ENCODE measurements at regions not wholly inside any gene's neighbourhood (a gene's known extent, or its start where the extent isn't known, plus 50 kb on each side); places are given as distances from the start of the nearest gene placed in this dataset.

- H3K9me1 ChIP-seq (ENCODE audit: insufficient read depth, low read length), result peaks cover 8% of the 10 kb centered on the region
- H2BK15ac ChIP-seq (ENCODE audit: low read depth, low read length), result no peak overlapping the region; the same call in 2 of the 3 replicates
- H3K4me2 ChIP-seq (ENCODE audit: low read depth, low read length), result no peak overlapping the region
- peaks cover 3% of the 10 kb centered on the region for H3K4me1 ChIP-seq (ENCODE audit: control insufficient read depth, insufficient read depth, low read length)
- no peak overlapping the region for H4K5ac ChIP-seq (ENCODE audit: low read depth, low read length)
- H2BK20ac ChIP-seq (ENCODE audit: low read depth, low read length), result no peak overlapping the region
- H4K20me1 ChIP-seq (ENCODE audit: insufficient read depth, low read length), result no peaks in the 10 kb centered on the region
- H2AK9ac ChIP-seq (replicated peaks; ENCODE audit: low read depth, low read length, poor library complexity), result peak overlapping the region; percentile 34
- no peak overlapping the region for H3K9ac ChIP-seq (ENCODE audit: low read depth, low read length)
- ChIA-PET POLR2A (ENCODE audit: unreplicated experiment) (no interaction called here), CTCF (interaction anchor here (0.9 kb wide), 1 partner anchor 11 kb away, joined by 4 read pairs; no protein-coding TSS in a partner anchor)
- dilution Hi-C loops (cut with HindIII; ENCODE audit: low sequenced_read_pairs, unreplicated experiment) (no loop called here), in situ Hi-C loops (cut with MboI; ENCODE audit: low sequenced_read_pairs) (no loop called here), intact Hi-C loops (cut with micrococcal nuclease) (no loop called here)
- H3K18ac ChIP-seq (ENCODE audit: low read depth, low read length), result no peak overlapping the region
- H3K79me1 ChIP-seq (ENCODE audit: low read depth in 1 of 2, low read length in 2 of 2), result no peaks in the 10 kb centered on the region
- ATAC-seq (ENCODE audit: low read depth) (no peak), DNase-seq (no peak)
- BruUV-seq (replicated peaks), result no TSS peak
- H3K23ac ChIP-seq (ENCODE audit: low read depth, low read length), result no peak overlapping the region
- no peak overlapping the region for H4K8ac ChIP-seq (ENCODE audit: low read depth in 2 of 2, low read length in 2 of 2)
- no CpG with 5 or more reads among the region's 4 CpGs for WGBS, 2 experiments (ENCODE audit: extremely low coverage in 2 of 2, insufficient read length in 1 of 2)
- no peaks in the 10 kb centered on the region for H3K9me3 ChIP-seq (ENCODE audit: control insufficient read depth, insufficient read depth, low read length)
- no peak overlapping the region for H2BK5ac ChIP-seq (ENCODE audit: low read depth, low read length, poor library complexity, severe bottlenecking)
- H2BK120ac ChIP-seq (ENCODE audit: low read depth, low read length), result no peak overlapping the region
- H3K27ac ChIP-seq (ENCODE audit: insufficient read depth, low read length), result no peak overlapping the region
- H3K56ac ChIP-seq (ENCODE audit: extremely low read depth, insufficient read depth, low read length), result no peak overlapping the region
- H3K36me3 ChIP-seq (ENCODE audit: control insufficient read depth, insufficient read depth, low read length), result no peaks in the 10 kb centered on the region
- H3K4me3 ChIP-seq (ENCODE audit: insufficient read depth, low read depth, low read length), result no peak overlapping the region
- no peak overlapping the region for H3K4ac ChIP-seq (ENCODE audit: low read depth, low read length)
- H3K27me3 ChIP-seq (ENCODE audit: control insufficient read depth, insufficient read depth, low read length), result peaks cover 2% of the 10 kb centered on the region; the same call in 1 of the 2 replicates
- peak overlapping the region; percentile 36; the same call in 1 of the 2 replicates for H2AK5ac ChIP-seq (ENCODE audit: low read depth, low read length)
- H2AFZ ChIP-seq (replicated peaks; ENCODE audit: low read length, poor library complexity), result no peak overlapping the region
- TF ChIP-seq CTCF (conservative IDR thresholded peaks at IDR 0.05; ENCODE audit: low read depth, low read length), result no peak
- TF ChIP-seq NFE2L2 (IDR thresholded peaks at IDR 0.05; ENCODE audit: low read depth, low read length), result no peak
- no peak overlapping the region for H4K91ac ChIP-seq (ENCODE audit: insufficient read depth, low read depth, low read length)
- H3K14ac ChIP-seq (replicated peaks; ENCODE audit: low read depth, low read length), result no peak overlapping the region
These were observed 99.6 kb upstream of the PFN2 start for GRCh38 chr3:150070271-150070670.

All from IMR-90 (cell line).